ENCODE measurements at regions not wholly inside any gene's neighbourhood (a gene's known extent, or its start where the extent isn't known, plus 50 kb on each side); places are given as distances from the start of the nearest gene placed in this dataset.

GRCh38 chr3:34267088-34267487, 468.7 kb downstream of the PDCD6IP start (continued):
- TF ChIP-seq SMARCA5 (IDR thresholded peaks at IDR 0.05), result no peak
- TF ChIP-seq RBBP5 (conservative IDR thresholded peaks at IDR 0.05), result no peak

DNA sequence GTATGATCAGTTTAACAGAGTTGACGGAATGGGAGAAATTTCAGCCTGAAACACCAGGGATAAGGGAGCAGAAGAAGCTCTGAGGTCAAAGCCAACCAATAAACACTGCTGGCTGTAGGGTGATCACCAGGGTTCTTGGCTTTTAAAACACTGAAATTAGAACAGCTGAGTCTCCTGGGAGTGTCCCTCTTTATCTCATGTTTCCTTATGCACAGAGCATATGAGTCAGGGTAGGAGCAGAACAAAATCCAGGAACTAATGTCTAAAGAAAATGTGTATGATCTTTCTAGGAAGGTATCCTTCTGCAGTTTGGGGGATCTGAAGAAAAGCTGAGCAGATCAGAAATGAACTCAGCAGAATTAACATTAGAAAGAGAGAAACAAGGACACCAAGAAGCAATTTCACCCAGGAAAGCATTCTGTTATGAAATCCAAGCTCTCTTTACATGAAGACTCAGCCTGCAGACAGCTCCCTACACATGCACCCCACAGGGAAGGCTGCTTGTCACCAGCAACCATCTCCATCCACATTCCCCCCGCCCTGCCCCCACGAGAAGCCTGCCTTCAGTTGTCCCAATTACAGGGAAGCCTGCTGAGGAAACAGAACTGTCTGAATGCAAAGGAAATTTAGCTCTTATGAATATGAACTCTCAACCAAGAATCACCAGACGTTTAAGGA, 469.7 kb downstream of the PDCD6IP start:
- ChIA-PET POLR2A (interaction anchor here (0.8 kb wide), 1 partner anchor 8 kb away, joined by 4 read pairs; no protein-coding TSS in a partner anchor), SMC1A (ENCODE audit: uncharacterized antibody, unreplicated experiment) (interaction anchor here (1.0 to 1.6 kb wide), 4 partner anchors 8 to 416 kb away, joined by 3 to 6 read pairs (median 4); no protein-coding TSS in a partner anchor), CTCF (interaction anchor here (1.1 to 3.0 kb wide), 4 partner anchors 9 to 13 kb away, joined by 3 to 9 read pairs (median 4); no protein-coding TSS in a partner anchor), RAD21 (ENCODE audit: unreplicated experiment) (no interaction called here)
- H4K20me1 ChIP-seq (ENCODE audit: control insufficient read depth, insufficient read depth), result no peaks in the 10 kb centered on the region
- H3K4me3 ChIP-seq, result no peak overlapping the region
- no peak overlapping the region for H2AFZ ChIP-seq (ENCODE audit: control insufficient read depth, low read depth, low read length)
- H3K9ac ChIP-seq (ENCODE audit: control insufficient read depth, insufficient read depth, low read length), result no peak overlapping the region
- H3K4me1 ChIP-seq (ENCODE audit: control insufficient read depth, insufficient read depth, low read length), result no peaks in the 10 kb centered on the region
- no peak overlapping the region for H3K4me2 ChIP-seq (ENCODE audit: control insufficient read depth, insufficient read depth)
- no peaks in the 10 kb centered on the region for H3K79me2 ChIP-seq (ENCODE audit: control insufficient read depth, insufficient read depth, low read length)
- ATAC-seq (no peak), FAIRE-seq (no peak), DNase-seq (ENCODE audit: low read depth, low spot score) (no peak)
- no peaks in the 10 kb centered on the region for H3K9me3 ChIP-seq (replicated peaks; ENCODE audit: control insufficient read depth, insufficient read depth, low read length)
- no peaks in the 10 kb centered on the region for H3K27me3 ChIP-seq (replicated peaks in 1 of 2; ENCODE audit: control insufficient read depth in 2 of 2, insufficient read depth in 2 of 2, low read length in 1 of 2)
- intact Hi-C loops (cut with micrococcal nuclease; ENCODE audit: unreplicated experiment) (no loop called here), in situ Hi-C loops (cut with MboI) (no loop called here)
- no peak overlapping the region for H3K27ac ChIP-seq (ENCODE audit: control insufficient read depth, insufficient read depth)
- WGBS (ENCODE audit: insufficient coverage, insufficient replicate concordance, low lambda C conversion rate, missing lambda C conversion rate), result 22% methylated on average over 4 of the region's 4 CpGs
- no peaks in the 10 kb centered on the region for H3K36me3 ChIP-seq (ENCODE audit: control insufficient read depth in 2 of 2, insufficient read depth in 2 of 2, low read length in 1 of 2)
- no TSS peak for BruUV-seq (replicated peaks)
- TF ChIP-seq ZSCAN29 (IDR thresholded peaks at IDR 0.05) (no peak), ZNF24 (IDR thresholded peaks at IDR 0.05) (no peak), RELA (IDR thresholded peaks at IDR 0.05; ENCODE audit: borderline replicate concordance, partially characterized antibody) (no peak), IKZF1 (conservative IDR thresholded peaks at IDR 0.05) (no peak), NR2C1 (IDR thresholded peaks at IDR 0.05) (no peak), CBFB (IDR thresholded peaks at IDR 0.05; ENCODE audit: low read depth) (no peak), RCOR1 (conservative IDR thresholded peaks at IDR 0.05; ENCODE audit: low read depth, low read length) (no peak), RFX5 (IDR thresholded peaks at IDR 0.05; ENCODE audit: low read depth, low read length) (no peak), ATF7 (IDR thresholded peaks at IDR 0.05; ENCODE audit: low read depth) (no peak), ATF3 (IDR thresholded peaks at IDR 0.05; ENCODE audit: borderline replicate concordance, extremely low read depth, low read depth, low read length) (no peak), CREB1 (IDR thresholded peaks at IDR 0.05; ENCODE audit: low read depth) (no peak), HDAC6 (IDR thresholded peaks at IDR 0.05; ENCODE audit: unreplicated experiment) (no peak), GABPA (IDR thresholded peaks at IDR 0.05; ENCODE audit: low read depth) (no peak), NFIC (IDR thresholded peaks at IDR 0.05; ENCODE audit: low read depth, low read length) (no peak), STAT1 (conservative IDR thresholded peaks at IDR 0.05) (no peak), ZNF207 (IDR thresholded peaks at IDR 0.05; ENCODE audit: borderline replicate concordance) (no peak), MEF2A (IDR thresholded peaks at IDR 0.05; ENCODE audit: insufficient read depth, low read depth, low read length) (no peak), CBX5 (IDR thresholded peaks at IDR 0.05; ENCODE audit: low read depth) (no peak)
